ENCODE measurements at regions not wholly inside any gene's neighbourhood (a gene's known extent, or its start where the extent isn't known, plus 50 kb on each side); places are given as distances from the start of the nearest gene placed in this dataset.

GRCh38 chr7:142347091-142347490 lies 89.2 kb upstream of the PRSS58 start:
- Histone ChIP-seq H3K4me3 (ENCODE audit: low read length) (no peak overlapping the region), H3K36me3 (ENCODE audit: control insufficient read depth, insufficient read depth, low read length) (no peaks in the 10 kb centered on the region), H3K4me1 (ENCODE audit: control insufficient read depth, insufficient read depth, low read length) (no peaks in the 10 kb centered on the region), H3K27me3 (ENCODE audit: control insufficient read depth, insufficient read depth, low read length) (no peaks in the 10 kb centered on the region), H3K27ac (ENCODE audit: low read length) (no peak overlapping the region), H3K9me3 (replicated peaks; ENCODE audit: control insufficient read depth, low read depth, low read length) (no peaks in the 10 kb centered on the region)
- 71% methylated on average over 3 of the region's 3 CpGs for WGBS (ENCODE audit: insufficient coverage)
- no peak for DNase-seq

- WGBS (ENCODE audit: insufficient coverage) = 78% methylated on average over 3 of the region's 5 CpGs
- H3K27ac ChIP-seq (ENCODE audit: low read length) = no peak overlapping the region
- no peak for DNase-seq
- H3K9me3 ChIP-seq (replicated peaks; ENCODE audit: control insufficient read depth, low read depth, low read length) = no peaks in the 10 kb centered on the region
- no peaks in the 10 kb centered on the region for H3K27me3 ChIP-seq (ENCODE audit: control insufficient read depth, insufficient read depth, low read length)
- no peaks in the 10 kb centered on the region for H3K4me1 ChIP-seq (ENCODE audit: control insufficient read depth, insufficient read depth, low read length)
- no peak overlapping the region for H3K4me3 ChIP-seq (ENCODE audit: low read length)
- no peaks in the 10 kb centered on the region for H3K36me3 ChIP-seq (ENCODE audit: control insufficient read depth, insufficient read depth, low read length)
Observed at GRCh38 chr7:142345811-142346210, 88.0 kb upstream of the PRSS58 start.

GRCh38 chr7:142338633-142339501 lies 81.0 kb upstream of the PRSS58 start:
- WGBS (ENCODE audit: insufficient coverage) = 20% methylated on average over 3 of the region's 6 CpGs
- DNase-seq = peak; percentile 42
- H3K36me3 ChIP-seq (ENCODE audit: control insufficient read depth, insufficient read depth, low read length) = no peaks in the 10 kb centered on the region
- H3K9me3 ChIP-seq (replicated peaks; ENCODE audit: control insufficient read depth, low read depth, low read length) = no peaks in the 10 kb centered on the region
- no peak overlapping the region for H3K27ac ChIP-seq (ENCODE audit: low read length)
- H3K4me3 ChIP-seq (ENCODE audit: low read length) = no peak overlapping the region
- no peaks in the 10 kb centered on the region for H3K4me1 ChIP-seq (ENCODE audit: control insufficient read depth, insufficient read depth, low read length)
- H3K27me3 ChIP-seq (ENCODE audit: control insufficient read depth, insufficient read depth, low read length) = no peaks in the 10 kb centered on the region

GRCh38 chr7:142337054-142338001 lies 79.5 kb upstream of the PRSS58 start:
- Histone ChIP-seq H3K27ac (ENCODE audit: low read length) (no peak overlapping the region), H3K9me3 (replicated peaks; ENCODE audit: control insufficient read depth, low read depth, low read length) (no peaks in the 10 kb centered on the region), H3K27me3 (ENCODE audit: control insufficient read depth, insufficient read depth, low read length) (no peaks in the 10 kb centered on the region), H3K4me1 (ENCODE audit: control insufficient read depth, insufficient read depth, low read length) (no peaks in the 10 kb centered on the region), H3K4me3 (ENCODE audit: low read length) (no peak overlapping the region), H3K36me3 (ENCODE audit: control insufficient read depth, insufficient read depth, low read length) (no peaks in the 10 kb centered on the region)
- WGBS (ENCODE audit: insufficient coverage) = 34% methylated on average over 6 of the region's 8 CpGs
- DNase-seq = peak; percentile 77

GRCh38 chr7:142334806-142335205 lies 76.9 kb upstream of the PRSS58 start:
- WGBS (ENCODE audit: insufficient coverage) = no CpG with 5 or more reads among the region's 1 CpG
- H3K27ac ChIP-seq (ENCODE audit: low read length) = no peak overlapping the region
- no peaks in the 10 kb centered on the region for H3K36me3 ChIP-seq (ENCODE audit: control insufficient read depth, insufficient read depth, low read length)

GRCh38 chr7:142334236-142334635 lies 76.4 kb upstream of the PRSS58 start:
- DNase-seq = no peak
- no peaks in the 10 kb centered on the region for H3K9me3 ChIP-seq (replicated peaks; ENCODE audit: control insufficient read depth, low read depth, low read length)
- WGBS (ENCODE audit: insufficient coverage) = no CpG with 5 or more reads among the region's 2 CpGs

More at GRCh38 chr7:142334806-142335205, 76.9 kb upstream of the PRSS58 start:
- Histone ChIP-seq H3K4me3 (ENCODE audit: low read length) (no peak overlapping the region), H3K4me1 (ENCODE audit: control insufficient read depth, insufficient read depth, low read length) (no peaks in the 10 kb centered on the region), H3K27me3 (ENCODE audit: control insufficient read depth, insufficient read depth, low read length) (no peaks in the 10 kb centered on the region), H3K9me3 (replicated peaks; ENCODE audit: control insufficient read depth, low read depth, low read length) (no peaks in the 10 kb centered on the region)
- no peak for DNase-seq

GRCh38 chr7:142332421-142332820 lies 74.6 kb upstream of the PRSS58 start:
- H3K36me3 ChIP-seq (ENCODE audit: control insufficient read depth, insufficient read depth, low read length) = no peaks in the 10 kb centered on the region
- no peaks in the 10 kb centered on the region for H3K4me1 ChIP-seq (ENCODE audit: control insufficient read depth, insufficient read depth, low read length)
- H3K9me3 ChIP-seq (replicated peaks; ENCODE audit: control insufficient read depth, low read depth, low read length) = no peaks in the 10 kb centered on the region
- DNase-seq = no peak
- no peak overlapping the region for H3K27ac ChIP-seq (ENCODE audit: low read length)
- H3K4me3 ChIP-seq (ENCODE audit: low read length) = no peak overlapping the region
- H3K27me3 ChIP-seq (ENCODE audit: control insufficient read depth, insufficient read depth, low read length) = no peaks in the 10 kb centered on the region
- WGBS (ENCODE audit: insufficient coverage) = 83% methylated on average over 4 of the region's 6 CpGs

More at GRCh38 chr7:142334236-142334635, 76.4 kb upstream of the PRSS58 start:
- Histone ChIP-seq H3K27me3 (ENCODE audit: control insufficient read depth, insufficient read depth, low read length) (no peaks in the 10 kb centered on the region), H3K4me1 (ENCODE audit: control insufficient read depth, insufficient read depth, low read length) (no peaks in the 10 kb centered on the region), H3K36me3 (ENCODE audit: control insufficient read depth, insufficient read depth, low read length) (no peaks in the 10 kb centered on the region), H3K4me3 (ENCODE audit: low read length) (no peak overlapping the region), H3K27ac (ENCODE audit: low read length) (no peak overlapping the region)

GRCh38 chr7:142331941-142332340 lies 74.1 kb upstream of the PRSS58 start:
- WGBS (ENCODE audit: insufficient coverage) = no CpG with 5 or more reads among the region's 2 CpGs

GRCh38 chr7:142329062-142329790 lies 71.4 kb upstream of the PRSS58 start:
- no peak overlapping the region for H3K27ac ChIP-seq (ENCODE audit: low read length)
- H3K9me3 ChIP-seq (replicated peaks; ENCODE audit: control insufficient read depth, low read depth, low read length) = no peaks in the 10 kb centered on the region
- H3K4me1 ChIP-seq (ENCODE audit: control insufficient read depth, insufficient read depth, low read length) = no peaks in the 10 kb centered on the region
- no peak overlapping the region for H3K4me3 ChIP-seq (ENCODE audit: low read length)
- no peaks in the 10 kb centered on the region for H3K27me3 ChIP-seq (ENCODE audit: control insufficient read depth, insufficient read depth, low read length)
- H3K36me3 ChIP-seq (ENCODE audit: control insufficient read depth, insufficient read depth, low read length) = no peaks in the 10 kb centered on the region
- 100% methylated on average over 2 of the region's 5 CpGs for WGBS (ENCODE audit: insufficient coverage)
- no peak for DNase-seq

More at GRCh38 chr7:142331941-142332340, 74.1 kb upstream of the PRSS58 start:
- H3K9me3 ChIP-seq (replicated peaks; ENCODE audit: control insufficient read depth, low read depth, low read length) = no peaks in the 10 kb centered on the region
- no peaks in the 10 kb centered on the region for H3K27me3 ChIP-seq (ENCODE audit: control insufficient read depth, insufficient read depth, low read length)
- no peaks in the 10 kb centered on the region for H3K36me3 ChIP-seq (ENCODE audit: control insufficient read depth, insufficient read depth, low read length)
- H3K27ac ChIP-seq (ENCODE audit: low read length) = no peak overlapping the region
- H3K4me3 ChIP-seq (ENCODE audit: low read length) = no peak overlapping the region
- DNase-seq = no peak
- H3K4me1 ChIP-seq (ENCODE audit: control insufficient read depth, insufficient read depth, low read length) = no peaks in the 10 kb centered on the region

Measured in muscle of leg (tissue), 3 donors.